HEK293 (cell line): ENCODE measurements at regions not wholly inside any gene's neighbourhood (a gene's known extent, or its start where the extent isn't known, plus 50 kb on each side); places are given as distances from the start of the nearest gene placed in this dataset.
"Not testable (repeated sequence)": the region's sequence is repeated elsewhere in the genome, so short reads cannot be mapped to it uniquely, and the experiment has no call there.

Experiments used
- CTCF ChIA-PET: fragments of 350-600 bp; formaldehyde crosslinking; extraction: SDS; loops from one replicate; lab custom pipeline; 2021; ENCODE audit warnings: antibody characterized with exemption; lab: Yijun Ruan, JAX
- POLR2A ChIA-PET: fragments of 300-600 bp; formaldehyde crosslinking; extraction: SDS; loops from one replicate; lab custom pipeline; 2020; ENCODE audit warnings: antibody characterized with exemption, inconsistent platforms; lab: Yijun Ruan, JAX
- H3K27ac ChIP-seq: fragments of 200-500 bp; sonication (Bioruptor generic); 2 replicates; pipeline ENCODE4 v1.5.1; 2014; ENCODE audit warnings: low read depth, low read length, control low read depth, inconsistent platforms; ENCODE audit errors: extremely low read depth
- H3K36me3 ChIP-seq, 2 experiments: fragments of 200-500 bp in 1 of 2; sonication (Bioruptor generic) in 1 of 2; 1 replicate in 1 of 2; 2 replicates in 1 of 2; pipeline ENCODE4 v1.5.1; 2014 to 2017; ENCODE audit warnings: inconsistent platforms in 2 of 2, low read length in 2 of 2; ENCODE audit not compliant: control insufficient read depth in 2 of 2, insufficient read depth in 1 of 2
- H3K4me1 ChIP-seq: fragments of 200-500 bp; sonication (Bioruptor generic); 2 replicates; pipeline ENCODE4 v1.5.1; 2014; ENCODE audit warnings: mild to moderate bottlenecking, low read length, inconsistent platforms; ENCODE audit not compliant: control insufficient read depth, insufficient read depth
- H3K4me3 ChIP-seq: 2 replicates; pipeline ENCODE4 v1.5.1; 2011; ENCODE audit warnings: low read depth, mild to moderate bottlenecking, control low read depth, low read length, moderate library complexity
- H3K9me3 ChIP-seq: fragments of 200-500 bp; sonication (Bioruptor generic); 2 replicates; pipeline ENCODE4 v1.5.1; 2014; ENCODE audit warnings: low read depth, low read length, inconsistent platforms; ENCODE audit not compliant: control insufficient read depth, insufficient read depth
- PATZ1 ChIP-seq: fragments of 450-650 bp; formaldehyde crosslinking; IDR thresholded peaks from 2 replicates; pipeline ENCODE4 v1.5.1; 2016; ENCODE audit warnings: missing biosample characterization, missing genetic modification characterization
- PBX3 ChIP-seq: sonication (generic); formaldehyde crosslinking; IDR thresholded peaks from 2 replicates; pipeline ENCODE4 v1.8.1; 2022; ENCODE audit warnings: mild to moderate bottlenecking, moderate library complexity, missing genetic modification reagents
- ZBTB21 ChIP-seq: fragments of 450-650 bp; formaldehyde crosslinking; IDR thresholded peaks from 2 replicates; pipeline ENCODE4 v1.5.1; 2017; ENCODE audit warnings: missing biosample characterization, missing genetic modification characterization
- ZBTB49 ChIP-seq: fragments of 450-650 bp; formaldehyde crosslinking; IDR thresholded peaks from 2 replicates; pipeline ENCODE4 v1.5.1; 2016; ENCODE audit warnings: missing biosample characterization, missing genetic modification characterization, low read depth
- ZNF18 ChIP-seq: fragments of 450-650 bp; formaldehyde crosslinking; IDR thresholded peaks from 2 replicates; pipeline ENCODE4 v1.5.1; 2016; ENCODE audit warnings: missing biosample characterization, missing genetic modification characterization
- ZNF335 ChIP-seq: fragments of 450-650 bp; formaldehyde crosslinking; conservative IDR thresholded peaks from 2 replicates; pipeline ENCODE4 v1.5.1; 2016; ENCODE audit warnings: missing biosample characterization, missing genetic modification characterization
- ZNF488 ChIP-seq: fragments of 450-650 bp; formaldehyde crosslinking; IDR thresholded peaks from 2 replicates; pipeline ENCODE4 v1.5.1; 2016; ENCODE audit warnings: missing biosample characterization, missing genetic modification characterization
- ZNF513 ChIP-seq: fragments of 450-650 bp; IDR thresholded peaks from 2 replicates; pipeline ENCODE4 v1.5.1; 2018; ENCODE audit warnings: missing biosample characterization, missing genetic modification characterization
- ZNF664 ChIP-seq: fragments of 450-650 bp; formaldehyde crosslinking; IDR thresholded peaks from 2 replicates; pipeline ENCODE4 v1.5.1; 2016; ENCODE audit warnings: missing biosample characterization, missing genetic modification characterization
- ZNF777 ChIP-seq: fragments of 450-650 bp; formaldehyde crosslinking; IDR thresholded peaks from 2 replicates; pipeline ENCODE4 v1.5.1; 2017; ENCODE audit warnings: missing biosample characterization, missing genetic modification characterization, borderline replicate concordance

- CTCF ChIA-PET: no interaction called here
- no peaks in the 10 kb centered on the region for H3K36me3 ChIP-seq
- H3K9me3 ChIP-seq: no peaks in the 10 kb centered on the region
- no peaks in the 10 kb centered on the region for H3K4me1 ChIP-seq
- POLR2A ChIA-PET: interaction anchor here (0.7 kb wide), 1 partner anchor 43 kb away, joined by 3 read pairs; no protein-coding TSS in a partner anchor
- no peak overlapping the region for H3K27ac ChIP-seq
- H3K4me3 ChIP-seq: no peak overlapping the region
- no peak for TF ChIP-seq ZNF488 (tag by site-specific recombination)
- no peak for TF ChIP-seq ZNF335 (tag by site-specific recombination)
- TF ChIP-seq ZNF513 (tag by site-specific recombination): no peak
- no peak for TF ChIP-seq ZNF18 (tag by site-specific recombination)
- TF ChIP-seq ZBTB21 (tag by site-specific recombination): no peak
- no peak for TF ChIP-seq ZNF777 (tag by site-specific recombination)
- no peak for TF ChIP-seq PATZ1 (tag by site-specific recombination)
- TF ChIP-seq ZBTB49: no peak
- TF ChIP-seq PBX3 (CRISPR knock-in tag): no peak
- TF ChIP-seq ZNF664 (tag by site-specific recombination): no peak
Observed at GRCh38 chr14:55838529-55839052, 258.6 kb downstream of the KTN1 start.

GRCh38 chr14:55839301-55839947 lies 259.4 kb downstream of the KTN1 start:
- H3K4me3 ChIP-seq, CTCF ChIA-PET, H3K27ac ChIP-seq: not testable (repeated sequence)

More at GRCh38 chr14:55839301-55839947, 259.4 kb downstream of the KTN1 start:
- POLR2A ChIA-PET, H3K36me3 ChIP-seq, H3K4me1 ChIP-seq, H3K9me3 ChIP-seq: not testable (repeated sequence)
